Upper lobe of left lung (tissue), 4 donors: ENCODE measurements at regions not wholly inside any gene's neighbourhood (a gene's known extent, or its start where the extent isn't known, plus 50 kb on each side); places are given as distances from the start of the nearest gene placed in this dataset.

Source experiments
- POLR2A ChIP-seq, 4 donors: fragments of 450-650 bp; IDR thresholded peaks; one replicate each; pipeline ENCODE4 v1.5.1; 2016 to 2017; ENCODE audit warnings: antibody characterized with exemption in 4 of 4, mild to moderate bottlenecking in 2 of 4
- POLR2AphosphoS5 ChIP-seq, 2 donors: sonication (generic); formaldehyde crosslinking; IDR thresholded peaks; one replicate each; pipeline ENCODE4 v1.5.1; 2017; ENCODE audit warnings: antibody characterized with exemption in 2 of 2

- TF ChIP-seq POLR2AphosphoS5 (IDR thresholded peaks at IDR 0.05), result no peak
- TF ChIP-seq POLR2A (IDR thresholded peaks at IDR 0.05), result no peak
Measured at GRCh38 chr13:109592770-109593169, 193.6 kb downstream of the IRS2 start.
